ENCODE measurements at regions not wholly inside any gene's neighbourhood (a gene's known extent, or its start where the extent isn't known, plus 50 kb on each side); places are given as distances from the start of the nearest gene placed in this dataset.

- TF ChIP-seq EGR1 (IDR thresholded peaks at IDR 0.05), result no peak
- no peak for TF ChIP-seq RAD21 (IDR thresholded peaks at IDR 0.05; ENCODE audit: low read depth)
- no peak for TF ChIP-seq REST (IDR thresholded peaks at IDR 0.05; ENCODE audit: low read depth)
- TF ChIP-seq NFIC (IDR thresholded peaks at IDR 0.05), result no peak
- no peak for TF ChIP-seq MAX (IDR thresholded peaks at IDR 0.05)
- no peak for TF ChIP-seq EP300 (IDR thresholded peaks at IDR 0.05; ENCODE audit: borderline replicate concordance)
- TF ChIP-seq CEBPB (IDR thresholded peaks at IDR 0.05), result no peak
- TF ChIP-seq YY1 (IDR thresholded peaks at IDR 0.05; ENCODE audit: low read depth), result no peak
These were observed 214.8 kb upstream of the CEP162 start for GRCh38 chr6:84442208-84442607.
